IMR-90 (cell line): ENCODE measurements at regions not wholly inside any gene's neighbourhood (a gene's known extent, or its start where the extent isn't known, plus 50 kb on each side); places are given as distances from the start of the nearest gene placed in this dataset.

Experiments used
- ATAC-seq: fragments of 200-7000 bp; cut with Tn5 transposase; 2 replicates; pipeline ENCODE4 v1.9.1; 2020; ENCODE audit warnings: low read depth, mild to moderate bottlenecking, moderate library complexity
- BruUV-seq: library from RNA; stranded (reverse); fragments of 400-500 nt; replicated peaks from 2 replicates; lab custom pipeline; 2021; lab: Mats Ljungman, UMichigan
- CTCF ChIA-PET: fragments of 300-600 bp; formaldehyde crosslinking; extraction: SDS; loops from one replicate; lab custom pipeline; 2021; ENCODE audit warnings: antibody characterized with exemption; lab: Yijun Ruan, JAX
- POLR2A ChIA-PET: fragments of 300-600 bp; sonication (Branson Sonifier 250); formaldehyde crosslinking; loops from one replicate; lab custom pipeline; 2022; ENCODE audit warnings: antibody characterized with exemption; ENCODE audit not compliant: unreplicated experiment; lab: Charles Lee
- DNase-seq: peaks from one replicate; pipeline ENCODE4 v3.0.0; 2013
- H2AFZ ChIP-seq: replicated peaks from 2 replicates; pipeline ENCODE3; 2013; ENCODE audit warnings: low read length, mild to moderate bottlenecking; ENCODE audit not compliant: poor library complexity
- H2AK5ac ChIP-seq: 2 replicates; pipeline ENCODE4 v1.6.1; 2013; ENCODE audit warnings: low read depth, low read length, inconsistent platforms
- H2AK9ac ChIP-seq: replicated peaks from 2 replicates; pipeline ENCODE3; 2013; ENCODE audit warnings: mild to moderate bottlenecking, low read depth, low read length, moderate library complexity; ENCODE audit not compliant: poor library complexity
- H2BK120ac ChIP-seq: 2 replicates; pipeline ENCODE4 v1.6.1; 2013; ENCODE audit warnings: low read depth, low read length, inconsistent platforms
- H2BK15ac ChIP-seq: 3 replicates; pipeline ENCODE4 v1.6.1; 2013; ENCODE audit warnings: low read depth, low read length, inconsistent platforms
- H2BK20ac ChIP-seq: 2 replicates; pipeline ENCODE4 v1.6.1; 2013; ENCODE audit warnings: low read depth, mild to moderate bottlenecking, inconsistent platforms, low read length, moderate library complexity
- H2BK5ac ChIP-seq: 2 replicates; pipeline ENCODE4 v1.6.1; 2013; ENCODE audit warnings: mild to moderate bottlenecking, low read depth, low read length, inconsistent platforms; ENCODE audit not compliant: poor library complexity, severe bottlenecking
- H3K14ac ChIP-seq: replicated peaks from 2 replicates; pipeline ENCODE4 v1.6.1; 2013; ENCODE audit warnings: low read depth, low read length, inconsistent platforms
- H3K18ac ChIP-seq: 2 replicates; pipeline ENCODE4 v1.6.1; 2013; ENCODE audit warnings: low read depth, low read length, control low read depth
- H3K23ac ChIP-seq: 2 replicates; pipeline ENCODE4 v1.6.1; 2013; ENCODE audit warnings: low read depth, low read length, inconsistent platforms
- H3K27ac ChIP-seq: 2 replicates; pipeline ENCODE4 v1.5.1; 2013; ENCODE audit warnings: mild to moderate bottlenecking, control low read depth, low read length; ENCODE audit not compliant: insufficient read depth
- H3K27me3 ChIP-seq: 2 replicates; pipeline ENCODE4 v1.6.1; 2013; ENCODE audit warnings: low read length; ENCODE audit not compliant: control insufficient read depth, insufficient read depth
- H3K36me3 ChIP-seq: 2 replicates; pipeline ENCODE4 v1.6.1; 2013; ENCODE audit warnings: low read length, mixed read lengths; ENCODE audit not compliant: control insufficient read depth, insufficient read depth
- H3K4ac ChIP-seq: 2 replicates; pipeline ENCODE4 v1.6.1; 2013; ENCODE audit warnings: low read depth, low read length, inconsistent platforms
- H3K4me1 ChIP-seq: 2 replicates; pipeline ENCODE4 v1.6.1; 2013; ENCODE audit warnings: low read length, mixed read lengths; ENCODE audit not compliant: control insufficient read depth, insufficient read depth
- H3K4me2 ChIP-seq: 2 replicates; pipeline ENCODE4 v1.6.1; 2013; ENCODE audit warnings: low read depth, mild to moderate bottlenecking, control low read depth, low read length, moderate library complexity
- H3K4me3 ChIP-seq: 2 replicates; pipeline ENCODE4 v1.5.1; 2013; ENCODE audit warnings: low read depth, mild to moderate bottlenecking, control low read depth, low read length, moderate library complexity; ENCODE audit not compliant: insufficient read depth
- H3K56ac ChIP-seq: 2 replicates; pipeline ENCODE4 v1.6.1; 2013; ENCODE audit warnings: low read length, inconsistent platforms; ENCODE audit not compliant: insufficient read depth; ENCODE audit errors: extremely low read depth
- H3K79me1 ChIP-seq, 2 experiments: 2 replicates each; pipeline ENCODE4 v1.6.1; 2013; ENCODE audit warnings: low read length in 2 of 2, inconsistent platforms in 1 of 2, low read depth in 1 of 2
- H3K9ac ChIP-seq: 2 replicates; pipeline ENCODE4 v1.6.1; 2013; ENCODE audit warnings: low read depth, low read length, control low read depth
- H3K9me1 ChIP-seq: 2 replicates; pipeline ENCODE4 v1.6.1; 2013; ENCODE audit warnings: low read length, inconsistent platforms; ENCODE audit not compliant: insufficient read depth
- H3K9me3 ChIP-seq: 2 replicates; pipeline ENCODE4 v1.6.1; 2013; ENCODE audit warnings: low read length; ENCODE audit not compliant: control insufficient read depth, insufficient read depth
- H4K20me1 ChIP-seq: 2 replicates; pipeline ENCODE4 v1.6.1; 2013; ENCODE audit warnings: low read length, inconsistent platforms; ENCODE audit not compliant: insufficient read depth
- H4K5ac ChIP-seq: 2 replicates; pipeline ENCODE4 v1.6.1; 2013; ENCODE audit warnings: mild to moderate bottlenecking, low read depth, low read length, control low read depth
- H4K8ac ChIP-seq, 2 experiments: 2 replicates each; pipeline ENCODE4 v1.6.1; 2013; ENCODE audit warnings: low read depth in 2 of 2, low read length in 2 of 2, control low read depth in 1 of 2, inconsistent platforms in 1 of 2
- H4K91ac ChIP-seq: 2 replicates; pipeline ENCODE4 v1.6.1; 2013; ENCODE audit warnings: low read depth, low read length, inconsistent platforms; ENCODE audit not compliant: insufficient read depth
- BHLHE40 ChIP-seq: fragments of 150-350 bp; IDR thresholded peaks from 2 replicates; pipeline ENCODE4 v1.6.1; 2016; ENCODE audit warnings: mild to moderate bottlenecking, low read depth, low read length
- CEBPB ChIP-seq: IDR thresholded peaks from 2 replicates; pipeline ENCODE4 v1.6.1; 2012; ENCODE audit warnings: low read depth, low read length, improper control_type of control experiment
- CTCF ChIP-seq: conservative IDR thresholded peaks from 2 replicates; pipeline ENCODE4 v1.5.1; 2012; ENCODE audit warnings: mild to moderate bottlenecking, low read depth, low read length, improper control_type of control experiment
- ELK1 ChIP-seq: fragments of 150-350 bp; IDR thresholded peaks from 2 replicates; pipeline ENCODE4 v1.6.1; 2016; ENCODE audit warnings: low read depth, mild to moderate bottlenecking, low read length, moderate library complexity, borderline replicate concordance
- MAFK ChIP-seq: IDR thresholded peaks from 2 replicates; pipeline ENCODE4 v1.6.1; 2012; ENCODE audit warnings: low read depth, low read length, improper control_type of control experiment
- MAZ ChIP-seq: IDR thresholded peaks from 2 replicates; pipeline ENCODE4 v1.6.1; 2012; ENCODE audit warnings: low read depth, mild to moderate bottlenecking, low read length, improper control_type of control experiment, moderate library complexity, borderline replicate concordance
- MXI1 ChIP-seq: IDR thresholded peaks from 2 replicates; pipeline ENCODE4 v1.6.1; 2012; ENCODE audit warnings: low read depth, mild to moderate bottlenecking, low read length, moderate library complexity, borderline replicate concordance
- NFE2L2 ChIP-seq: fragments of 150-350 bp; IDR thresholded peaks from 2 replicates; pipeline ENCODE4 v1.6.1; 2016; ENCODE audit warnings: low read depth, mild to moderate bottlenecking, low read length
- RAD21 ChIP-seq: IDR thresholded peaks from 2 replicates; pipeline ENCODE4 v1.6.1; 2012; ENCODE audit warnings: low read length, improper control_type of control experiment
- RCOR1 ChIP-seq: IDR thresholded peaks from 2 replicates; pipeline ENCODE4 v1.6.1; 2012; ENCODE audit warnings: mild to moderate bottlenecking, low read length, improper control_type of control experiment; ENCODE audit not compliant: insufficient replicate concordance
- RFX5 ChIP-seq: IDR thresholded peaks from 2 replicates; pipeline ENCODE4 v1.8.0; 2012; ENCODE audit warnings: low read depth, mild to moderate bottlenecking, low read length, moderate library complexity
- SMC3 ChIP-seq: fragments of 150-350 bp; IDR thresholded peaks from 2 replicates; pipeline ENCODE4 v1.6.1; 2016; ENCODE audit warnings: low read depth, mild to moderate bottlenecking, antibody characterized with exemption, low read length, moderate library complexity
- USF2 ChIP-seq: fragments of 150-350 bp; IDR thresholded peaks from 2 replicates; pipeline ENCODE4 v1.6.1; 2017; ENCODE audit warnings: mild to moderate bottlenecking, antibody characterized with exemption, low read length, low read depth
- WGBS, 2 experiments: methylation state at CpG; one replicate each; pipeline versions ENCODE4 v1.1.5 to v1.1.7; 2013; ENCODE audit warnings: missing lambda C conversion rate in 2 of 2; ENCODE audit not compliant: insufficient read length in 1 of 2; ENCODE audit errors: extremely low coverage in 2 of 2; 5-methylcytosine and 5-hydroxymethylcytosine counted together
- dilution Hi-C: fragments of 300-500 bp; cut with HindIII; formaldehyde crosslinking; loops from one replicate; pipeline ENCODE4 v1.14.3; 2018; ENCODE audit warnings: low sequenced_read_pairs; ENCODE audit not compliant: unreplicated experiment
- in situ Hi-C: fragments of 300-500 bp; cut with MboI; formaldehyde crosslinking; loops from 3 replicates; pipeline ENCODE4 v1.14.3; 2019; ENCODE audit warnings: low sequenced_read_pairs, inconsistent platforms, mixed read lengths
- intact Hi-C: fragments of 100-400 bp; cut with micrococcal nuclease; formaldehyde crosslinking; loops from 2 replicates; pipeline ENCODE4 v1.10.0; 2022

GRCh38 chr2:236772220-236772837 is 202.7 kb downstream of the ACKR3 start:
- no peaks in the 10 kb centered on the region for H3K4me1 ChIP-seq
- H4K8ac ChIP-seq = no peak overlapping the region
- H3K4me3 ChIP-seq = no peak overlapping the region
- no peaks in the 10 kb centered on the region for H3K9me1 ChIP-seq
- POLR2A ChIA-PET = no interaction called here
- H3K27ac ChIP-seq = no peak overlapping the region
- no peaks in the 10 kb centered on the region for H3K79me1 ChIP-seq
- H2AFZ ChIP-seq = no peak overlapping the region
- H3K4ac ChIP-seq = no peak overlapping the region
- H2AK9ac ChIP-seq = no peak overlapping the region
- no peaks in the 10 kb centered on the region for H3K36me3 ChIP-seq
- H2BK15ac ChIP-seq = no peak overlapping the region
- H3K9me3 ChIP-seq = no peaks in the 10 kb centered on the region
- CTCF ChIA-PET = interaction anchor here (0.6 to 0.8 kb wide), 2 partner anchors 29 to 32 kb away, joined by 3 read pairs; no protein-coding TSS in a partner anchor
- in situ Hi-C loops = no loop called here
- H2BK120ac ChIP-seq = no peak overlapping the region
- no peak overlapping the region for H3K9ac ChIP-seq
- no TSS peak for BruUV-seq
- no peak overlapping the region for H3K23ac ChIP-seq
- H4K5ac ChIP-seq = no peak overlapping the region
- no peak for TF ChIP-seq SMC3
- no peak for TF ChIP-seq RAD21
- no peak for TF ChIP-seq ELK1
- no peak for TF ChIP-seq NFE2L2
- TF ChIP-seq MAZ = no peak
- TF ChIP-seq MXI1 = no peak
- TF ChIP-seq BHLHE40 = no peak
- no peak for TF ChIP-seq USF2
- no peak for TF ChIP-seq CEBPB
- TF ChIP-seq MAFK = no peak
- TF ChIP-seq RFX5 = no peak
- no peak for TF ChIP-seq CTCF
- TF ChIP-seq RCOR1 = no peak
- H4K20me1 ChIP-seq = no peaks in the 10 kb centered on the region
- intact Hi-C loops = no loop called here
- H3K27me3 ChIP-seq = peaks cover 5% of the 10 kb centered on the region; the same call in 1 of the 2 replicates
- dilution Hi-C loops = no loop called here
- H2BK5ac ChIP-seq = no peak overlapping the region
- no peak overlapping the region for H3K4me2 ChIP-seq
- no peak overlapping the region for H2AK5ac ChIP-seq
- WGBS, 2 experiments = 47% methylated on average over 11 of the region's 17 CpGs; no CpG with 5 or more reads in 1 of the 2 experiments
- H4K91ac ChIP-seq = no peak overlapping the region
- H3K14ac ChIP-seq = no peak overlapping the region
- ATAC-seq = no peak
- H3K18ac ChIP-seq = no peak overlapping the region
- no peak overlapping the region for H3K56ac ChIP-seq
- H2BK20ac ChIP-seq = no peak overlapping the region
- no peak for DNase-seq
